Common myeloid progenitor, CD34-positive (primary cell): ENCODE measurements at regions not wholly inside any gene's neighbourhood (a gene's known extent, or its start where the extent isn't known, plus 50 kb on each side); places are given as distances from the start of the nearest gene placed in this dataset.

Experiments
- CTCF ChIA-PET: fragments of 350-600 bp; sonication (Branson Sonifier 250); formaldehyde crosslinking; loops from one replicate; lab custom pipeline; 2021; ENCODE audit warnings: antibody characterized with exemption; lab: Charles Lee
- POLR2A ChIA-PET: fragments of 350-600 bp; sonication (Branson Sonifier 250); formaldehyde crosslinking; loops from one replicate; lab custom pipeline; 2021; ENCODE audit warnings: antibody characterized with exemption; lab: Charles Lee
- DNase-seq, 3 donors: peaks; one replicate each; pipeline versions ENCODE4 v3.0.0 to v3.0.0-alpha.2; 2013
- H3K27ac ChIP-seq, 2 experiments: 1 replicate in 1 of 2; 2 replicates in 1 of 2; pipeline ENCODE4 v1.7.0; 2013; ENCODE audit warnings: inconsistent platforms in 2 of 2, low read length in 2 of 2, mild to moderate bottlenecking in 2 of 2, low read depth in 1 of 2, moderate library complexity in 1 of 2; ENCODE audit not compliant: severe bottlenecking in 2 of 2, insufficient read depth in 1 of 2, poor library complexity in 1 of 2
- H3K27me3 ChIP-seq, 5 experiments: replicated peaks in 2 of 5; 1 replicate in 3 of 5; 2 replicates in 2 of 5; pipeline versions ENCODE4 v1.6.1 to v1.7.0; 2013; ENCODE audit warnings: low read length in 4 of 5, mild to moderate bottlenecking in 2 of 5, moderate library complexity in 2 of 5, inconsistent platforms in 1 of 5; ENCODE audit not compliant: insufficient read depth in 5 of 5, control insufficient read depth in 4 of 5
- H3K36me3 ChIP-seq, 4 experiments: 1 replicate in 2 of 4; 2 replicates in 2 of 4; pipeline versions ENCODE4 v1.6.1 to v1.7.0; 2013; ENCODE audit warnings: low read length in 3 of 4, control low read depth in 1 of 4, mild to moderate bottlenecking in 1 of 4; ENCODE audit not compliant: control insufficient read depth in 4 of 4, insufficient read depth in 4 of 4
- H3K4me1 ChIP-seq, 4 experiments: 1 replicate in 3 of 4; 2 replicates in 1 of 4; pipeline versions ENCODE4 v1.6.1 to v1.7.1; 2013; ENCODE audit warnings: low read length in 3 of 4, mild to moderate bottlenecking in 3 of 4, control low read depth in 1 of 4, inconsistent platforms in 1 of 4, moderate library complexity in 1 of 4; ENCODE audit not compliant: control insufficient read depth in 4 of 4, insufficient read depth in 4 of 4; ENCODE audit errors: control extremely low read depth in 1 of 4
- H3K4me3 ChIP-seq, 7 experiments: 1 replicate in 4 of 7; 2 replicates in 3 of 7; pipeline versions ENCODE4 v1.5.1 to v1.7.0; 2013; ENCODE audit warnings: mild to moderate bottlenecking in 7 of 7, low read length in 6 of 7, moderate library complexity in 6 of 7, inconsistent platforms in 2 of 7, low read depth in 2 of 7, control low read depth in 1 of 7; ENCODE audit not compliant: insufficient read depth in 4 of 7, control insufficient read depth in 1 of 7; ENCODE audit errors: extremely low read depth in 1 of 7
- H3K9me3 ChIP-seq, 5 experiments: 1 replicate in 4 of 5; 2 replicates in 1 of 5; pipeline versions ENCODE4 v1.6.1 to v1.7.1; 2013; ENCODE audit warnings: low read length in 4 of 5, mild to moderate bottlenecking in 2 of 5, inconsistent platforms in 1 of 5, low read depth in 1 of 5, moderate library complexity in 1 of 5; ENCODE audit not compliant: control insufficient read depth in 4 of 5, insufficient read depth in 2 of 5; ENCODE audit errors: control extremely low read depth in 1 of 5
- WGBS: methylation state at CpG from one replicate; pipeline ENCODE4 v1.1.5; 2013; ENCODE audit not compliant: insufficient coverage; 5-methylcytosine and 5-hydroxymethylcytosine counted together

GRCh38 chr17:70855401-70856054, 686.2 kb downstream of the KCNJ2 start:
- DNase-seq: no peak
- H3K4me3 ChIP-seq: no peak overlapping the region
- no peaks in the 10 kb centered on the region for H3K9me3 ChIP-seq
- ChIA-PET CTCF (no interaction called here), POLR2A (no interaction called here)
- no peaks in the 10 kb centered on the region for H3K4me1 ChIP-seq
- no peaks in the 10 kb centered on the region for H3K27me3 ChIP-seq
- WGBS: 98% methylated on average over 5 of the region's 8 CpGs
- H3K36me3 ChIP-seq: no peaks in the 10 kb centered on the region
- H3K27ac ChIP-seq: no peak overlapping the region

- WGBS: 100% methylated on average over 3 of the region's 3 CpGs
- Histone ChIP-seq H3K36me3 (no peaks in the 10 kb centered on the region), H3K27me3 (no peaks in the 10 kb centered on the region), H3K27ac (no peak overlapping the region), H3K4me1 (no peaks in the 10 kb centered on the region), H3K9me3 (peaks cover 0 to 6% (median 0%) of the 10 kb centered on the region in 5 experiments), H3K4me3 (no peak overlapping the region)
- POLR2A ChIA-PET: no interaction called here
- DNase-seq: no peak
- CTCF ChIA-PET: no interaction called here
These were observed 688.0 kb downstream of the KCNJ2 start for GRCh38 chr17:70857351-70857750.

GRCh38 chr17:70859829-70860228, 690.5 kb downstream of the KCNJ2 start:
- POLR2A ChIA-PET: interaction anchor here (0.6 kb wide), 1 partner anchor 474 kb away, joined by 3 read pairs; no protein-coding TSS in a partner anchor
- no peak for DNase-seq
- no CpG with 5 or more reads among the region's 1 CpG for WGBS
- Histone ChIP-seq H3K36me3 (no peaks in the 10 kb centered on the region), H3K9me3 (peaks cover 0 to 10% (median 0%) of the 10 kb centered on the region in 5 experiments), H3K4me1 (no peaks in the 10 kb centered on the region), H3K27ac (no peak overlapping the region), H3K4me3 (no peak overlapping the region), H3K27me3 (no peaks in the 10 kb centered on the region)
- CTCF ChIA-PET: no interaction called here

- WGBS: no CpG with 5 or more reads among the region's 1 CpG
- H3K4me3 ChIP-seq: no peak overlapping the region
These were observed 693.0 kb downstream of the KCNJ2 start for GRCh38 chr17:70862295-70862694.

GRCh38 chr17:70863436-70864248, 694.3 kb downstream of the KCNJ2 start:
- H3K27me3 ChIP-seq: no peaks in the 10 kb centered on the region
- no peaks in the 10 kb centered on the region for H3K36me3 ChIP-seq
- no peaks in the 10 kb centered on the region for H3K4me1 ChIP-seq
- no peak overlapping the region for H3K4me3 ChIP-seq
- H3K9me3 ChIP-seq: peaks cover 0 to 10% (median 0%) of the 10 kb centered on the region in 5 experiments
- no peak overlapping the region for H3K27ac ChIP-seq
- ChIA-PET CTCF (no interaction called here), POLR2A (no interaction called here)
- WGBS: 100% methylated on average over 4 of the region's 8 CpGs
- no peak for DNase-seq

More at GRCh38 chr17:70862295-70862694, 693.0 kb downstream of the KCNJ2 start:
- DNase-seq: no peak
- Histone ChIP-seq H3K36me3 (no peaks in the 10 kb centered on the region), H3K4me1 (no peaks in the 10 kb centered on the region), H3K27me3 (no peaks in the 10 kb centered on the region), H3K9me3 (peaks cover 0 to 10% (median 0%) of the 10 kb centered on the region in 5 experiments), H3K27ac (no peak overlapping the region)
- ChIA-PET POLR2A (no interaction called here), CTCF (no interaction called here)

- Histone ChIP-seq H3K9me3 (peaks cover 0 to 7% (median 0%) of the 10 kb centered on the region in 5 experiments), H3K4me3 (no peak overlapping the region), H3K27me3 (no peaks in the 10 kb centered on the region), H3K36me3 (no peaks in the 10 kb centered on the region), H3K27ac (no peak overlapping the region), H3K4me1 (no peaks in the 10 kb centered on the region)
- DNase-seq: no peak
- ChIA-PET CTCF (no interaction called here), POLR2A (no interaction called here)
- WGBS: 100% methylated on average over 1 of the region's 5 CpGs
These were observed 696.9 kb downstream of the KCNJ2 start for GRCh38 chr17:70865993-70866804.
